ENCODE measurements at regions not wholly inside any gene's neighbourhood (a gene's known extent, or its start where the extent isn't known, plus 50 kb on each side); places are given as distances from the start of the nearest gene placed in this dataset.

GRCh38 chr15:62715946-62716345 lies 326.6 kb upstream of the TPM1 start:
- TF ChIP-seq YY1 (IDR thresholded peaks at IDR 0.05; ENCODE audit: low read depth) (no peak), EGR1 (IDR thresholded peaks at IDR 0.05) (no peak), USF1 (IDR thresholded peaks at IDR 0.05) (no peak), RAD21 (IDR thresholded peaks at IDR 0.05; ENCODE audit: low read depth) (no peak), REST (IDR thresholded peaks at IDR 0.05; ENCODE audit: low read depth) (no peak), ZBTB7A (IDR thresholded peaks at IDR 0.05; ENCODE audit: low read depth) (no peak), CEBPB (IDR thresholded peaks at IDR 0.05) (no peak), TCF12 (IDR thresholded peaks at IDR 0.05; ENCODE audit: low read depth) (no peak), NFIC (IDR thresholded peaks at IDR 0.05) (no peak), TEAD4 (IDR thresholded peaks at IDR 0.05) (no peak), MAX (IDR thresholded peaks at IDR 0.05) (no peak), TAF1 (IDR thresholded peaks at IDR 0.05; ENCODE audit: low read depth) (no peak)

- no peak for TF ChIP-seq USF1 (IDR thresholded peaks at IDR 0.05)
These were observed 325.1 kb upstream of the TPM1 start for GRCh38 chr15:62717496-62717895.

- TF ChIP-seq YY1 (IDR thresholded peaks at IDR 0.05; ENCODE audit: low read depth): no peak
- no peak for TF ChIP-seq TAF1 (IDR thresholded peaks at IDR 0.05; ENCODE audit: low read depth)
- no peak for TF ChIP-seq ZBTB7A (IDR thresholded peaks at IDR 0.05; ENCODE audit: low read depth)
- no peak for TF ChIP-seq RAD21 (IDR thresholded peaks at IDR 0.05; ENCODE audit: low read depth)
- TF ChIP-seq EP300 (IDR thresholded peaks at IDR 0.05; ENCODE audit: borderline replicate concordance): no peak
- TF ChIP-seq REST (IDR thresholded peaks at IDR 0.05; ENCODE audit: low read depth): no peak
- TF ChIP-seq USF1 (IDR thresholded peaks at IDR 0.05): no peak
- TF ChIP-seq CEBPB (IDR thresholded peaks at IDR 0.05): no peak
- no peak for TF ChIP-seq TCF12 (IDR thresholded peaks at IDR 0.05; ENCODE audit: low read depth)
- TF ChIP-seq MAX (IDR thresholded peaks at IDR 0.05): no peak
- TF ChIP-seq FOXM1 (IDR thresholded peaks at IDR 0.05; ENCODE audit: borderline replicate concordance, low read depth): no peak
- TF ChIP-seq EGR1 (IDR thresholded peaks at IDR 0.05): no peak
- TF ChIP-seq NFIC (IDR thresholded peaks at IDR 0.05): no peak
- TF ChIP-seq CREB1 (IDR thresholded peaks at IDR 0.05; ENCODE audit: low read depth): no peak
- TF ChIP-seq TEAD4 (IDR thresholded peaks at IDR 0.05): no peak
These were observed 323.2 kb upstream of the TPM1 start for GRCh38 chr15:62719316-62719715.

GRCh38 chr15:62722237-62722636 lies 320.3 kb upstream of the TPM1 start:
- no peak for TF ChIP-seq ZBTB7A (IDR thresholded peaks at IDR 0.05; ENCODE audit: low read depth)
- TF ChIP-seq USF1 (IDR thresholded peaks at IDR 0.05): no peak
- no peak for TF ChIP-seq MAX (IDR thresholded peaks at IDR 0.05)
- TF ChIP-seq EGR1 (IDR thresholded peaks at IDR 0.05): no peak
- no peak for TF ChIP-seq TCF12 (IDR thresholded peaks at IDR 0.05; ENCODE audit: low read depth)
- no peak for TF ChIP-seq FOXM1 (IDR thresholded peaks at IDR 0.05; ENCODE audit: borderline replicate concordance, low read depth)
- TF ChIP-seq YY1 (IDR thresholded peaks at IDR 0.05; ENCODE audit: low read depth): no peak
- no peak for TF ChIP-seq CREB1 (IDR thresholded peaks at IDR 0.05; ENCODE audit: low read depth)
- no peak for TF ChIP-seq NFIC (IDR thresholded peaks at IDR 0.05)
- no peak for TF ChIP-seq TAF1 (IDR thresholded peaks at IDR 0.05; ENCODE audit: low read depth)
- TF ChIP-seq REST (IDR thresholded peaks at IDR 0.05; ENCODE audit: low read depth): no peak
- no peak for TF ChIP-seq TEAD4 (IDR thresholded peaks at IDR 0.05)
- no peak for TF ChIP-seq EP300 (IDR thresholded peaks at IDR 0.05; ENCODE audit: borderline replicate concordance)
- no peak for TF ChIP-seq RAD21 (IDR thresholded peaks at IDR 0.05; ENCODE audit: low read depth)
- no peak for TF ChIP-seq CEBPB (IDR thresholded peaks at IDR 0.05)
